ENCODE measurements at regions not wholly inside any gene's neighbourhood (a gene's known extent, or its start where the extent isn't known, plus 50 kb on each side); places are given as distances from the start of the nearest gene placed in this dataset.

GRCh38 chr20:55882910-55883309 lies 122.4 kb downstream of the CBLN4 start:
- H3K4me3 ChIP-seq: no peak overlapping the region
- H3K4me1 ChIP-seq (ENCODE audit: control insufficient read depth in 1 of 2, low read depth in 2 of 2): no peaks in the 10 kb centered on the region
- TF ChIP-seq, protein P1, sequence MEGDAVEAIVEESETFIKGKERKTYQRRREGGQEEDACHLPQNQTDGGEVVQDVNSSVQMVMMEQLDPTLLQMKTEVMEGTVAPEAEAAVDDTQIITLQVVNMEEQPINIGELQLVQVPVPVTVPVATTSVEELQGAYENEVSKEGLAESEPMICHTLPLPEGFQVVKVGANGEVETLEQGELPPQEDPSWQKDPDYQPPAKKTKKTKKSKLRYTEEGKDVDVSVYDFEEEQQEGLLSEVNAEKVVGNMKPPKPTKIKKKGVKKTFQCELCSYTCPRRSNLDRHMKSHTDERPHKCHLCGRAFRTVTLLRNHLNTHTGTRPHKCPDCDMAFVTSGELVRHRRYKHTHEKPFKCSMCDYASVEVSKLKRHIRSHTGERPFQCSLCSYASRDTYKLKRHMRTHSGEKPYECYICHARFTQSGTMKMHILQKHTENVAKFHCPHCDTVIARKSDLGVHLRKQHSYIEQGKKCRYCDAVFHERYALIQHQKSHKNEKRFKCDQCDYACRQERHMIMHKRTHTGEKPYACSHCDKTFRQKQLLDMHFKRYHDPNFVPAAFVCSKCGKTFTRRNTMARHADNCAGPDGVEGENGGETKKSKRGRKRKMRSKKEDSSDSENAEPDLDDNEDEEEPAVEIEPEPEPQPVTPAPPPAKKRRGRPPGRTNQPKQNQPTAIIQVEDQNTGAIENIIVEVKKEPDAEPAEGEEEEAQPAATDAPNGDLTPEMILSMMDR (IDR thresholded peaks at IDR 0.05): no peak
- no peaks in the 10 kb centered on the region for H3K27me3 ChIP-seq (replicated peaks; ENCODE audit: insufficient read depth)
- H3K36me3 ChIP-seq: no peaks in the 10 kb centered on the region
- DNase-seq (ENCODE audit: low spot score) (no peak), ATAC-seq (ENCODE audit: insufficient number of reproducible peaks, low FRiP score, low read depth) (no peak)
- no peaks in the 10 kb centered on the region for H3K9me3 ChIP-seq
- no peak overlapping the region for H3K27ac ChIP-seq

DNA sequence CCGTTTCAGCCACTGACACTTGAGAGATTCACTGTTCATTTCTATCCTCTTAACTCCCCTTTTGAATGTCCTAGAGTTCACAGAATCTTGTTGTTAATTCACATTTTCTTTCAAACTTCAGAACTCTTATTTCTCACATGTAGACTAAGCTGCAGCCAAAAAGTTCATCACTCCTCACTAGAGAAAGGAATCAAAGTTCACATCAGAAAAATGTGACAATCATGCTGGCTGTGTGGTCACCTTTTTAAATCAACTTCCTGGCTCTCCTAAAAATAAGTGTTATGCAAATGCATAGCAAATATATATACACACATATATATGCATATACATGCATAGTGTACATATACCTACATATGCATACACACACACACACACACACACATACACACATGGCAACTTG lies 123.0 kb downstream of the CBLN4 start:
- no peaks in the 10 kb centered on the region for H3K4me1 ChIP-seq (ENCODE audit: control insufficient read depth in 1 of 2, low read depth in 2 of 2)
- no peak overlapping the region for H3K4me3 ChIP-seq
- no peaks in the 10 kb centered on the region for H3K9me3 ChIP-seq
- ATAC-seq (ENCODE audit: insufficient number of reproducible peaks, low FRiP score, low read depth): no peak
- TF ChIP-seq, protein P1 (IDR thresholded peaks at IDR 0.05): no peak
- no peaks in the 10 kb centered on the region for H3K27me3 ChIP-seq (replicated peaks; ENCODE audit: insufficient read depth)
- no peaks in the 10 kb centered on the region for H3K36me3 ChIP-seq
- no peak for DNase-seq (ENCODE audit: low spot score)
- no peak overlapping the region for H3K27ac ChIP-seq

DNA sequence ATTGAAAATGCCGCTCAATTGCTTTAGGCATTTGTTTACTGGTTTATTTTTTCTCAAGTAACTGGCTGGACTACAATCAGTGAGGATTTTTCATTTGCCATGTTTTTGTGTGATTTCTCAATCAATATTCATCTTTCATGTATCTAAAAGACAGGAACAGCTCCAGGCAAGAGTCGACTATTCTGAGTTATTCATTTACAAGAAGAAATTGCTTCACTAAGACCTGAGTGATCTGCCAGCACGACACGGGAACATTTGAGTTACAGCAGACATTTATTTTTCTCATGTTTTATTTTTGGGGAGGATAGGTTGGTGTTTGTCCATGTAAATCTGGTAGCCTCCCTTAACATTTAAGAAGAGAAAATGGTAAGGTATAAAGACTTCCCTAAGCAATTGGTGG lies 124.1 kb downstream of the CBLN4 start:
- no peak for DNase-seq (ENCODE audit: low spot score)
- Histone ChIP-seq H3K4me3 (no peak overlapping the region), H3K4me1 (ENCODE audit: control insufficient read depth in 1 of 2, low read depth in 2 of 2) (no peaks in the 10 kb centered on the region), H3K9me3 (no peaks in the 10 kb centered on the region), H3K27me3 (replicated peaks; ENCODE audit: insufficient read depth) (no peaks in the 10 kb centered on the region), H3K36me3 (no peaks in the 10 kb centered on the region), H3K27ac (no peak overlapping the region)
- TF ChIP-seq, protein P1 (IDR thresholded peaks at IDR 0.05): no peak
- ATAC-seq (ENCODE audit: insufficient number of reproducible peaks, low FRiP score, low read depth): no peak

DNA sequence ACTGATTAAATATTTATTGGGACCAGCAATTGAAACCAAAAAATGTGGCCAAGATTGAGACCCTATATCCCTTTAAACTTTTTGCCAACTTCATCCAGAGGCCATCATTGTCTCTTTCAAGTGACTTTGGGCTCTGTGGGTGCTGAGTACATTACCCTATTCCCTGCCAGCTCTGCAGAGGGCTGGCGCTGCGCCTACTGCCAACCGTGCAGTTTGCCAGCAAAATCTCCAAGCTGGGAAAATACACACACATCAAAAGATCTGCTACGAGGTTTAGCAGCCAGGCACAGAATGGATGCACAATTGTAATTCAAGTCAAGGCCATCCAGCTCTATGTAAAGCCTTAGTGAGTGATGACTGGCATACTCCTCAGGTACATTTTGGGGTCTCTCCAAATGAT lies 125.0 kb downstream of the CBLN4 start:
- DNase-seq (ENCODE audit: low spot score) (no peak), ATAC-seq (ENCODE audit: insufficient number of reproducible peaks, low FRiP score, low read depth) (no peak)
- no peak overlapping the region for H3K27ac ChIP-seq
- H3K4me3 ChIP-seq: no peak overlapping the region
- no peaks in the 10 kb centered on the region for H3K4me1 ChIP-seq (ENCODE audit: control insufficient read depth in 1 of 2, low read depth in 2 of 2)
- H3K9me3 ChIP-seq: no peaks in the 10 kb centered on the region
- H3K36me3 ChIP-seq: no peaks in the 10 kb centered on the region
- no peaks in the 10 kb centered on the region for H3K27me3 ChIP-seq (replicated peaks; ENCODE audit: insufficient read depth)
- TF ChIP-seq, protein P1 (IDR thresholded peaks at IDR 0.05): no peak

- Histone ChIP-seq H3K4me1 (ENCODE audit: control insufficient read depth in 1 of 2, low read depth in 2 of 2) (no peaks in the 10 kb centered on the region), H3K27me3 (replicated peaks; ENCODE audit: insufficient read depth) (no peaks in the 10 kb centered on the region), H3K9me3 (no peaks in the 10 kb centered on the region), H3K27ac (no peak overlapping the region), H3K36me3 (no peaks in the 10 kb centered on the region), H3K4me3 (no peak overlapping the region)
- TF ChIP-seq, protein P1 (IDR thresholded peaks at IDR 0.05): no peak
- ATAC-seq (ENCODE audit: insufficient number of reproducible peaks, low FRiP score, low read depth) (no peak), DNase-seq (ENCODE audit: low spot score) (no peak)
These were observed 150.3 kb downstream of the CBLN4 start for GRCh38 chr20:55855052-55855451.
